ENCODE measurements at regions not wholly inside any gene's neighbourhood (a gene's known extent, or its start where the extent isn't known, plus 50 kb on each side); places are given as distances from the start of the nearest gene placed in this dataset.
"Not testable (repeated sequence)": the region's sequence is repeated elsewhere in the genome, so short reads cannot be mapped to it uniquely, and the experiment has no call there.

- H3K27ac ChIP-seq = no peak overlapping the region
- no peaks in the 10 kb centered on the region for H3K9me3 ChIP-seq
- H3K36me3 ChIP-seq = no peaks in the 10 kb centered on the region
- H3K4me1 ChIP-seq = no peaks in the 10 kb centered on the region
- no peak for TF ChIP-seq POLR2A (IDR thresholded peaks at IDR 0.05)
- TF ChIP-seq, protein P1, sequence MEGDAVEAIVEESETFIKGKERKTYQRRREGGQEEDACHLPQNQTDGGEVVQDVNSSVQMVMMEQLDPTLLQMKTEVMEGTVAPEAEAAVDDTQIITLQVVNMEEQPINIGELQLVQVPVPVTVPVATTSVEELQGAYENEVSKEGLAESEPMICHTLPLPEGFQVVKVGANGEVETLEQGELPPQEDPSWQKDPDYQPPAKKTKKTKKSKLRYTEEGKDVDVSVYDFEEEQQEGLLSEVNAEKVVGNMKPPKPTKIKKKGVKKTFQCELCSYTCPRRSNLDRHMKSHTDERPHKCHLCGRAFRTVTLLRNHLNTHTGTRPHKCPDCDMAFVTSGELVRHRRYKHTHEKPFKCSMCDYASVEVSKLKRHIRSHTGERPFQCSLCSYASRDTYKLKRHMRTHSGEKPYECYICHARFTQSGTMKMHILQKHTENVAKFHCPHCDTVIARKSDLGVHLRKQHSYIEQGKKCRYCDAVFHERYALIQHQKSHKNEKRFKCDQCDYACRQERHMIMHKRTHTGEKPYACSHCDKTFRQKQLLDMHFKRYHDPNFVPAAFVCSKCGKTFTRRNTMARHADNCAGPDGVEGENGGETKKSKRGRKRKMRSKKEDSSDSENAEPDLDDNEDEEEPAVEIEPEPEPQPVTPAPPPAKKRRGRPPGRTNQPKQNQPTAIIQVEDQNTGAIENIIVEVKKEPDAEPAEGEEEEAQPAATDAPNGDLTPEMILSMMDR (IDR thresholded peaks at IDR 0.05) = no peak
- DNase-seq = peak in 1 of 3 donors; percentile 18
- H3K4me3 ChIP-seq = no peak overlapping the region
- no peaks in the 10 kb centered on the region for H3K27me3 ChIP-seq
Measured at GRCh38 chr3:13138833-13139145, 65.6 kb upstream of the IQSEC1 start.

- TF ChIP-seq, protein P1 (IDR thresholded peaks at IDR 0.05) = no peak
- TF ChIP-seq POLR2A (IDR thresholded peaks at IDR 0.05) = no peak
- Histone ChIP-seq H3K4me3 (no peak overlapping the region), H3K4me1 (no peaks in the 10 kb centered on the region), H3K27me3 (no peaks in the 10 kb centered on the region), H3K27ac (no peak overlapping the region), H3K9me3 (no peaks in the 10 kb centered on the region), H3K36me3 (no peaks in the 10 kb centered on the region)
- peak in 2 of 3 donors; percentile 34 to 36 for DNase-seq
Measured at GRCh38 chr3:13137941-13138832, 65.0 kb upstream of the IQSEC1 start.

DNA sequence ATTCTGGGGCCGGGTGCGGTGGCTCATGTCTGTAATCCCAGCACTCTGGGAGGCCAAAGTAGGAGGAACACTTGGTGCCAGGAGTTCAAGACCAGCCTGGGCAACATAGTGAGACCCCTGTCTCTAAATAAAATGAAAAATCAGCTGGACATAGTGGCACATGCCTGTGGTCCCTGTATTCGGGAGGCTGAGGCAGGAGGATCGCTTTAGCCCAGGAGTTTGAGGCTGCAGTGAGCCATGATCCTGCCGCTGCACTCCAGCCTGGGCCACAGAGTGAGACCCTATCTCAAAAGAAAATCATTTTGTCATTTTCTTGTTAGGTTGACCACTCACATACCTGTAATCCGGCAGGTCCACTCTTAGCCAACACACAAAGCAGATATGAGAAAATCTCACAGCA is 63.6 kb upstream of the IQSEC1 start:
- H3K27me3 ChIP-seq, H3K4me3 ChIP-seq, H3K36me3 ChIP-seq, H3K4me1 ChIP-seq, H3K9me3 ChIP-seq, DNase-seq, H3K27ac ChIP-seq: not testable (repeated sequence)

DNA sequence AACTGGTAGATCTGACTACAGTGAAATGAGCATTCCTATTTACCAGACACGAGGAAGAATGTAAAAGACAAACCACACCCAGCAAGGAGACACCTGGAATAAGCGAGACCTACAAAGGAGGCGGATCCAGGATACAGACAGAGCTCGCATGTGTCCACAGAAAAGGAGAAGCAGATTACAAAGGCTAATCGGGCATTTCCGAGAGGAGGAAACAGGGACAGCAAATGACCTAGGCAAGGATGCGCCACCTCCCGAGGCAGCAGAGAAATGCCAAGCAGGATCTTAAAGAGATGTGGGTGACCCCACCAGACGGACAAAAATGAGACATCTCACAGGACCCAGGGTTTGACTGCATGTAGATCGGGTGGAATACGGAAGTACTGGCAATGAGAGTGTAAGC is 63.2 kb upstream of the IQSEC1 start:
- no peaks in the 10 kb centered on the region for H3K4me1 ChIP-seq
- H3K27ac ChIP-seq = no peak overlapping the region
- H3K4me3 ChIP-seq = no peak overlapping the region
- H3K36me3 ChIP-seq = no peaks in the 10 kb centered on the region
- TF ChIP-seq, protein P1 (IDR thresholded peaks at IDR 0.05) = no peak
- TF ChIP-seq POLR2A (IDR thresholded peaks at IDR 0.05) = no peak
- DNase-seq = peak in 1 of 3 donors; percentile 19
- no peaks in the 10 kb centered on the region for H3K27me3 ChIP-seq
- H3K9me3 ChIP-seq = no peaks in the 10 kb centered on the region

DNA sequence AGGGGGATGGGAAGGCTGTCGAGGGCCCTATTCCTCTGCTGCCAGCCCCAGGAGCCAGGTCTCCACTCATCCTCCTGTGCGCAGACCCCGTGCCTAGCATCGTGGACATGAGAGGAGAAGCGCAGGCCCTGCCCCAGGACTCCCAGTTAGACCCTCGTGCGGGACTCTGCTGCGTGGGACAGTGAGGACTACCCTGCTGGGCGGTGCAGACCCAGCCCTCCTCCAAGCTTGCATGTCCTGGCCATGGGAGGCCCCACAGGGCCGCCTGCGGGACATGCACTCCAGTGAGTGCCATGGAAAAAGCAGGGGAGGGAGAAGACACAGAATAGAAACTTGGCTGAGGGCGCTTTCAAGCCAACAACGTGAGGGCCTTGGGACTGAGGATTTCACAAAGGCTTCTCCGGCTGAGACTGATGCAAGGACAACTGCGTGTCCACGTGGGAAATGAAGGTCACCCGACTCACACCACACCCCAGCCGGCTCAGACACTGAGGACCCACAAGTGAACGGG is 62.6 kb upstream of the IQSEC1 start:
- DNase-seq = peak in 2 of 3 donors; percentile 15 to 38
- Histone ChIP-seq H3K4me1 (no peaks in the 10 kb centered on the region), H3K9me3 (no peaks in the 10 kb centered on the region), H3K27ac (no peak overlapping the region), H3K36me3 (no peaks in the 10 kb centered on the region), H3K27me3 (no peaks in the 10 kb centered on the region), H3K4me3 (no peak overlapping the region)
- TF ChIP-seq POLR2A (IDR thresholded peaks at IDR 0.05) = no peak
- TF ChIP-seq, protein P1 (IDR thresholded peaks at IDR 0.05) = no peak

- no peaks in the 10 kb centered on the region for H3K36me3 ChIP-seq
- H3K9me3 ChIP-seq = no peaks in the 10 kb centered on the region
- TF ChIP-seq, protein P1 (IDR thresholded peaks at IDR 0.05) = no peak
- no peak for TF ChIP-seq POLR2A (IDR thresholded peaks at IDR 0.05)
- peak in 2 of 3 donors; percentile 39 to 42 for DNase-seq
- H3K4me3 ChIP-seq = no peak overlapping the region
- H3K27ac ChIP-seq = no peak overlapping the region
- H3K27me3 ChIP-seq = no peaks in the 10 kb centered on the region
- no peaks in the 10 kb centered on the region for H3K4me1 ChIP-seq
Measured at GRCh38 chr3:13135251-13135810, 62.1 kb upstream of the IQSEC1 start.

Measured in Peyer's patch (tissue), 4 donors.